ENCODE measurements at regions not wholly inside any gene's neighbourhood (a gene's known extent, or its start where the extent isn't known, plus 50 kb on each side); places are given as distances from the start of the nearest gene placed in this dataset.

DNA sequence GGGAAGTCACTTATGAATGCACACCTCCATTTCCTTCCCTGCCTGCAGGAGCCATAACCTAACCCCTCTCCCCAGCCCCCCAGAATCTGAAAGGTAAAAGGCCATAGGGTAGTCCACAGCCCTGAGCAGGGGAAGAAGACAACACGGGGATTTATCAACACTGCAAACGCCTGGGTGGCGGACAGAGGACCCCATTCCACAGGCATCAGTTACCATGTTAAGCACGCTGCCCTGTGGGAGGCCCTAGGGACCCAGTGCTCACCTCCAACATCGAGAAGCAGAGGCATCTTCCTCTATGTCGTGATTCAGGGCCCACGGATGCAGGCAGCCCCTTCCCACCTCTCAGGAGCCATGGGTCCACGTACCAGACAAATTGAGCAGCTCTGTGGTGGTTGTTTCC is 523.8 kb downstream of the MATN1 start:
- TF ChIP-seq, protein P1, sequence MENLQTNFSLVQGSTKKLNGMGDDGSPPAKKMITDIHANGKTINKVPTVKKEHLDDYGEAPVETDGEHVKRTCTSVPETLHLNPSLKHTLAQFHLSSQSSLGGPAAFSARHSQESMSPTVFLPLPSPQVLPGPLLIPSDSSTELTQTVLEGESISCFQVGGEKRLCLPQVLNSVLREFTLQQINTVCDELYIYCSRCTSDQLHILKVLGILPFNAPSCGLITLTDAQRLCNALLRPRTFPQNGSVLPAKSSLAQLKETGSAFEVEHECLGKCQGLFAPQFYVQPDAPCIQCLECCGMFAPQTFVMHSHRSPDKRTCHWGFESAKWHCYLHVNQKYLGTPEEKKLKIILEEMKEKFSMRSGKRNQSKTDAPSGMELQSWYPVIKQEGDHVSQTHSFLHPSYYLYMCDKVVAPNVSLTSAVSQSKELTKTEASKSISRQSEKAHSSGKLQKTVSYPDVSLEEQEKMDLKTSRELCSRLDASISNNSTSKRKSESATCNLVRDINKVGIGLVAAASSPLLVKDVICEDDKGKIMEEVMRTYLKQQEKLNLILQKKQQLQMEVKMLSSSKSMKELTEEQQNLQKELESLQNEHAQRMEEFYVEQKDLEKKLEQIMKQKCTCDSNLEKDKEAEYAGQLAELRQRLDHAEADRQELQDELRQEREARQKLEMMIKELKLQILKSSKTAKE (CRISPR knock-in tag; IDR thresholded peaks at IDR 0.05; ENCODE audit: borderline replicate concordance), result no peak
- TF ChIP-seq HDAC2 (CRISPR knock-in tag; IDR thresholded peaks at IDR 0.05), result no peak
- TF ChIP-seq POLR2AphosphoS5 (IDR thresholded peaks at IDR 0.05; ENCODE audit: low read depth, low read length), result no peak
- TF ChIP-seq, protein P2, sequence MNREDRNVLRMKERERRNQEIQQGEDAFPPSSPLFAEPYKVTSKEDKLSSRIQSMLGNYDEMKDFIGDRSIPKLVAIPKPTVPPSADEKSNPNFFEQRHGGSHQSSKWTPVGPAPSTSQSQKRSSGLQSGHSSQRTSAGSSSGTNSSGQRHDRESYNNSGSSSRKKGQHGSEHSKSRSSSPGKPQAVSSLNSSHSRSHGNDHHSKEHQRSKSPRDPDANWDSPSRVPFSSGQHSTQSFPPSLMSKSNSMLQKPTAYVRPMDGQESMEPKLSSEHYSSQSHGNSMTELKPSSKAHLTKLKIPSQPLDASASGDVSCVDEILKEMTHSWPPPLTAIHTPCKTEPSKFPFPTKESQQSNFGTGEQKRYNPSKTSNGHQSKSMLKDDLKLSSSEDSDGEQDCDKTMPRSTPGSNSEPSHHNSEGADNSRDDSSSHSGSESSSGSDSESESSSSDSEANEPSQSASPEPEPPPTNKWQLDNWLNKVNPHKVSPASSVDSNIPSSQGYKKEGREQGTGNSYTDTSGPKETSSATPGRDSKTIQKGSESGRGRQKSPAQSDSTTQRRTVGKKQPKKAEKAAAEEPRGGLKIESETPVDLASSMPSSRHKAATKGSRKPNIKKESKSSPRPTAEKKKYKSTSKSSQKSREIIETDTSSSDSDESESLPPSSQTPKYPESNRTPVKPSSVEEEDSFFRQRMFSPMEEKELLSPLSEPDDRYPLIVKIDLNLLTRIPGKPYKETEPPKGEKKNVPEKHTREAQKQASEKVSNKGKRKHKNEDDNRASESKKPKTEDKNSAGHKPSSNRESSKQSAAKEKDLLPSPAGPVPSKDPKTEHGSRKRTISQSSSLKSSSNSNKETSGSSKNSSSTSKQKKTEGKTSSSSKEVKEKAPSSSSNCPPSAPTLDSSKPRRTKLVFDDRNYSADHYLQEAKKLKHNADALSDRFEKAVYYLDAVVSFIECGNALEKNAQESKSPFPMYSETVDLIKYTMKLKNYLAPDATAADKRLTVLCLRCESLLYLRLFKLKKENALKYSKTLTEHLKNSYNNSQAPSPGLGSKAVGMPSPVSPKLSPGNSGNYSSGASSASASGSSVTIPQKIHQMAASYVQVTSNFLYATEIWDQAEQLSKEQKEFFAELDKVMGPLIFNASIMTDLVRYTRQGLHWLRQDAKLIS (CRISPR knock-in tag; IDR thresholded peaks at IDR 0.05), result no peak
- TF ChIP-seq, protein P3, sequence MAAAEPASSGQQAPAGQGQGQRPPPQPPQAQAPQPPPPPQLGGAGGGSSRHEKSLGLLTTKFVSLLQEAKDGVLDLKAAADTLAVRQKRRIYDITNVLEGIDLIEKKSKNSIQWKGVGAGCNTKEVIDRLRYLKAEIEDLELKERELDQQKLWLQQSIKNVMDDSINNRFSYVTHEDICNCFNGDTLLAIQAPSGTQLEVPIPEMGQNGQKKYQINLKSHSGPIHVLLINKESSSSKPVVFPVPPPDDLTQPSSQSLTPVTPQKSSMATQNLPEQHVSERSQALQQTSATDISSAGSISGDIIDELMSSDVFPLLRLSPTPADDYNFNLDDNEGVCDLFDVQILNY (CRISPR knock-in tag; conservative IDR thresholded peaks at IDR 0.05), result no peak
- TF ChIP-seq ZNF274 (CRISPR knock-in tag; IDR thresholded peaks at IDR 0.05), result no peak
- TF ChIP-seq CBX5 (CRISPR knock-in tag; IDR thresholded peaks at IDR 0.05; ENCODE audit: borderline replicate concordance), result no peak
- TF ChIP-seq, protein P4, sequence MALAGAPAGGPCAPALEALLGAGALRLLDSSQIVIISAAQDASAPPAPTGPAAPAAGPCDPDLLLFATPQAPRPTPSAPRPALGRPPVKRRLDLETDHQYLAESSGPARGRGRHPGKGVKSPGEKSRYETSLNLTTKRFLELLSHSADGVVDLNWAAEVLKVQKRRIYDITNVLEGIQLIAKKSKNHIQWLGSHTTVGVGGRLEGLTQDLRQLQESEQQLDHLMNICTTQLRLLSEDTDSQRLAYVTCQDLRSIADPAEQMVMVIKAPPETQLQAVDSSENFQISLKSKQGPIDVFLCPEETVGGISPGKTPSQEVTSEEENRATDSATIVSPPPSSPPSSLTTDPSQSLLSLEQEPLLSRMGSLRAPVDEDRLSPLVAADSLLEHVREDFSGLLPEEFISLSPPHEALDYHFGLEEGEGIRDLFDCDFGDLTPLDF (CRISPR knock-in tag; IDR thresholded peaks at IDR 0.05), result no peak
- TF ChIP-seq RFXAP (CRISPR knock-in tag; IDR thresholded peaks at IDR 0.05; ENCODE audit: borderline replicate concordance), result no peak
